ENCODE measurements at regions not wholly inside any gene's neighbourhood (a gene's known extent, or its start where the extent isn't known, plus 50 kb on each side); places are given as distances from the start of the nearest gene placed in this dataset.

DNA sequence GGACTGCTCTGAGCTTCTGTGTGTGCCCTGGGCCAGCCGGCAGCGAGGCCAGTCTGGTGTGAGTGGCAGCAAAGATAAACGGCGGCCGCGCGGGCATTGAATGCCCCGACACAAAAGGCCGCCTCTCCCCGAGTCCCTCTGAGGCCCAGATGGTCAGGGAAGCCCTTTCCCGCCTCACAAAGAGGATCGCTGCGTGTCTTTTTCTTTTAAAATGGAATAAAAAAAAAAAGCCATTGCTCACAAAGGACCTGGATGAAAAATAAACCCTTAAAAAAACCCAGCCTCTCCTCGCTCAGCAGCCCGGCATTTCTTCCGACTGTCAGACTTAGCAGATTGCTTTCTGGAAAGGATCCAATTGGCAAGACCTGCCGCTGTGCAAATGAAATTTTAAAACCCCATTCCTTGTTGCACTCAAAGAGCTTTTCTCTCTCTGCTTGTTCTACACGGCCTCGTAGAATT, 578.7 kb downstream of the BCOR start:
- DNase-seq, result no peak

DNA sequence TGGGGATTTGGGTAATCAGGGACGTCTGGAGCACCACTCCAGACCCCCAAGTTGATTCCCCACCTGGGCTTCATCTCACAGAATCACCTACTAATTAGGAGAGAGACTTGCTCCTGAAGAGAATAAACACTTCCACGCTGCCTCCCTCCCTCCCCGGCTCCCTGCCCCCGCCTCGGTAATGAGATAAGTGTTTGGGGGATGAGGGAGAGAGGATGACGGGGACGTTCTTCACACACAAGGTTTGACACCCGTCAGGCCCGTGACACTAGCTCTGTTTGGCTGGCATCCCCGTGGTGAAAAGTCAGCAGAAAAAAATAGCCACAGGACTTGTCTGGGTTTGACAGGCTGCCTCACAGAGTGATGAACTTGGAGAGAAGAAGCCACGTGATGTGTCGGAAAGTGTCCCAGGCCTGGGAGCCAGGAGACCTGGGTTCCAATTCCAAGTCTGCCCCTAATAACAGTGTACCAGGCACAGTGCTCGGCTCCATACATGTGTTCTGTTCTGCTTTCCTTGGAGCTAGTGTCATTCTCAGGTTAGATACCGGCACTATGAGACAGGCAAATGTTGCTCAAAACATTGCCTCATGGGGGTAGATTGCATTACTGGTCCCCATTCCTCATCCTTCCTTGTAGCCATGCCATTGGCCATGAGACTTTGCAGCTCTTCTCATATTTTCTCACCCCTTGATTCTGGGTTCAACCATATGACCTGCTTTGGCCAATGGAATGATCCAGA, 578.0 kb downstream of the BCOR start:
- no peak for DNase-seq

DNA sequence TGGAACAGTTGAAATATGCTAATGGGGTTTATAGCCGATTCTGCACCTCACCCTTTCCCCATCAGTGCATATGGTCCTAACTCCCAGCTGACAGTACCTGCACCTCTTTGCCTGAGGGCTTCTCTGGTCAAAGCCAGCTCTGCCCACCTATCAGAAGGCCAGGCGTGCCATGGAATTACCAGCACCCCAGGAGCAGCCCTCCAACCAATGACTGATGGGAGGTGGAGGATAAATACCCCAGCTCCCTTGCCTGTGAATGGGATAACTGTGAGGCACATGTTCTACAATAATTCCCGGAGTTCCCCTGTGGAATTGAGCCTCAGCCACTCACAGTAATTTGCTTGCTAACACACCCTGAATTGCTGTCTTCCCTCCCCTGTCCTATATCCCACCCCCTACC, 572.0 kb downstream of the BCOR start:
- DNase-seq, result no peak

DNA sequence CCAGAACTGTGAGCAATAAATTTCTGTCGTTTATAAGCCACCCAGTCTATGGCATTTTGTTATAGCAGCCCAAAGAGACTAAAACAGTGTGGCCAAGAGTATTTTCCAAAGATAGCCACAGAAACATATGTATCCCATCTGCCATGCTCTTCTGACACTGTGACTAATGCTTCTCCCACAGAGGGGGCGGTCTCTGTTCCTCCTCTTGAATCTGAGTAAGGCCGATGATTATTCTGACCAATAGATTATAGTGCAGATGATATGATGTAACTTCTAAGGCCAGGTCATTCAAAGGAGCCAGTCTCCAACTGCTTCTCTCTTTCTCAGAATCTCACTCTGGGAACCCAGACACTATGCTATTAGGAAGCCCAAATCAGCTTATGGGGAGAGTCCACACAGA, 570.7 kb downstream of the BCOR start:
- no peak for DNase-seq

DNA sequence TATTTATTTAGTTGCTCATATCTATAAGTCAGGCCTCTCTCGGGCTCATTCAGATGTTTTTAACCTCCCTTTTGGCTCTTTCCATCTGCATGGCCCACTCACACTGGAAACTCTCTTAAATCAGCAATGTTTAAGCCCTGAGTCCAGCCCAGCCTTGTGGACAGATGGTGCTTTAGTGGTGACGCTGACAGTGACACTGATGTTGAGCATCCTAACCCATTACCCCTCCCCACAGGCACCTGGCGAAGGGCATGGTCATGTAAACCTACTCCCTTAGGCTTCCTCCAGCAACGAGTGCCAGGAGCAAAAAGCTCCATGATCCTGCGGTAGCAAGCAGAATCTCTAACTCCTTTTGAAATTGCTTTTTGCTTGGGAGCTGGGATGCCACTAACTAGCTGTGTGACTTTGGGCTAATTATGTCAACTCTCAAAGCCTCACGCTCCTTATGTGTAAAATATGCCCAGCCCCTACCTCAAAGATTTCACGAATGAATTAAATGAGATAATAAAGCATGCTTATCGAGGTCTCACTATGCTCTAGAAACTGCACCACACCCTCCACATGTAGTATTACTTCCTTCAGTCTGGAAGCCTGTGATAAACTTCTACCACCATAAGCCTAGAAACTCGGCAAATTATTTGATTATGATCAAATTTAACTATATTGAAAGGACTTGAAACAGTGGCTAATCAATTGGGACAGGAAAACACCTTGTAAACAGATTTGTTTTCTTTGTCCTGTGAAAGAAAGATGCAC, 569.4 kb downstream of the BCOR start:
- DNase-seq, result no peak

DNA sequence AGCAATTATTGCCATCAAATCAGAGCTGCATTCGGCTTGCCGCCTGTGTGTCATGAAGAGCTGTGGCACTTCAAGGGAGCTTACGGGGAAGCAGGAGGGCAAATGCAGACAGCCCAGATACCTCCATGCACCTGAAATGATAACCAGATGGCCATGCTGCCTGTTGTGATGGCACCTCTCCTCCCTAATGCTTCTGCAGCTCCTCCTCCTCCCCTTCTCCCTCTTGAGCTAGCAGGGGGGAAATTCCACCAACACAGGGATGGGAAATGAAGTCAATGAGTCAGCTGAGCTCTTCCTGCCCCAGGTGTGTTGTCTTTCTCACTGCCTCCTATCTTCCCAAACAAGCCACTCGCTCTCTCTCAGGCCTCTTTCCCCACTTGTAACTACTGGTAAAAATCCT, 565.0 kb downstream of the BCOR start:
- DNase-seq, result no peak

DNA sequence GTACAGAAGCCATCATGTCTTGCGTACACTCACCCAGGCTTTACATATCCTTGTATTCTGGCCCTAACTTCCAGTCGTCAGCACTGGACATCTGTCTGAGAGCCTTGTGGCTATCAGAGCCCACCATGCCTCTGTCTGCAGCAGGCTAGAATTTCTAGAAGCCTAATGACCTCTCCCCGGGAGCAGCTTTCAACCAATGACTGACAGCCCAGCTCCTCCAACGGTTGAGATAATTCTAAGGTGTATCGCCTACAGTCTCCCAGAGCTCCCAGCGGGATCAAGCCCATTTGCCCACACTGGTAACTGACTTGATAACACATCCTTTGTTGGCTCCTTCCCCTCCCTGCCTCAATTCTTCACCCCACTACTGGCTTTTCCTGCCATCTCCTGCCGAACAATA, 562.8 kb downstream of the BCOR start:
- no peak for DNase-seq

DNA sequence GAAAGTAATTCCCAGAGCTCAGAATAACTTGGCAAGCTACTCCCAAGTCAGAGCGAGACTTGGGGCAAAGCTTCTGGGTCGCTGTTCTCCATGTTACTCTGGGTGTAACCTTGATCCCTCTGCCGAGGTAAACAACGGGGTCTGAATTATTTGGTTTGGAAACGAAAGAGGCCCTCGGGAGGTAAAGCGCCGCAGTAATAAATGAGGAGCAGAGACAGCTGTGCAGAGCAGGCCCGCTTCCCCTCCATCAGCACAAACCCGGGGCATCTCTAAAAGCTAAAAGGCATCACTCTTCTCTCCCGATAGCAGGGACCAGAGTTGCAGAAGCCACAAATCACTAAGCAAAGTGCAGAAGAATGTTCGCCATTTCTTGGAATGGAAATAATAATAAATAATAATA, 561.5 kb downstream of the BCOR start:
- DNase-seq, result no peak

DNA sequence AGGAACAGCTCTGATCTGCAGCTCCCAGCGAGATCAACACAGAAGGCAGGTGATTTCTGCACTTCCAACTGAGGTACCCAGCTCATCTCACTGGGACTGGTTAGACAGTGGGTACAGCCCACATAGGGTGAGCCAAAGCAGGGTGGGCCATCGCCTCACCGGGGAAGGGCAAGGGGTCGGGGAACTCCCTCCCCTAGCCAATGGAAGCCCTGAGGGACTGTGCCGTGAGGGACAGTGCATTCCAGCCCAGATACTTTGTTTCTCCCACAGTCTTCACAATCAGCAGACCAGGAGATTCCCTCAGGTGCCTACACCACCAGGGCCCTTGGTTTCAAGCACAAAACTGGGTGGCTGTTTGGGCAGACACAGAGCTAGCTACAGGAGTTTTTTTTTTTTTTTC, 555.9 kb downstream of the BCOR start:
- no peak for DNase-seq

DNA sequence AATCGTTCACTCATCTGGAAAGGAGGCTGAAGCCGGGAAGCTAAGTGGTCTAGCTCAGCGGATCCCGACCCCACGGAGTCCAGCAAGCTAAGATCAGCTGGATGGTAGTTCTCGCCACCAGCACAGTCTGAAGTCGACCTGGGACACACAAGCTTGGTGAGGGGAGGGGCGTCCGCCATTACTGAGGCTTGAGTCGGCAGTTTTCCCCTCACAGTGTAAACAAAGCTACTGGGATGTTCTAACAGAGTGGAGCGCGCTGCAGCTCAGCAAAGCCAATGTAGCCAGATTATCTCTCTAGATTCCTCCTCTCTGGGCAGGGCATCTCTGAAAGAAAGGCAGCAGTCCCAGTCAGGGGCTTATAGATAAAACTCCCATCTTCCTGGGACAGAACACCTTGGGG, 555.4 kb downstream of the BCOR start:
- DNase-seq, result no peak

DNA sequence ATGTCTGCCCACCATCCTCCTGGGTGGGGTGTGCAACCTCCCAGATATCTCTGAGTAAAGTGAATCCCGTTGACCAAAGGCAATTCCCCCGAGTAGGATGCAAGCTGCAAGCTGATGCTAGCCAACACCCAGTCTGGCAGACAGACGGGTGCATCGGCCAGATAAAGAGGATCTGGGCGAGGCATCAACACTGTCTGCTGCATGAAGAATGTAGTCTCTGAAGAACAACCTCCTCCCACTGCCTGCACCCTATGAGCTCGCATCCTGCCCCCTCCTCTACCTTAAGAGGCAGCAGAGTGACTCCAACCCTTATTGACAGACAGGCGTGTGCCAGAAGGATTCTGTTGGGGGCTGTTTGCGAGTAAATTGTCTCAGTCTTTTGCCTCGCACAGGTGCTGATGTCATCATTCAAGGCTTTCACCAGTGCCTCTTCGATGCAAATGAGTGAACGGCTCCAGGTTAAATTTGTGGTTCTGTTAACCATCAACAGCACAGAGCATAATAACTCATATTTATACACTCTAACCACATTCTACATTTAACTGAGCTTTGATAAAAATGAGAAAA, 546.9 kb downstream of the BCOR start:
- DNase-seq, result no peak

DNA sequence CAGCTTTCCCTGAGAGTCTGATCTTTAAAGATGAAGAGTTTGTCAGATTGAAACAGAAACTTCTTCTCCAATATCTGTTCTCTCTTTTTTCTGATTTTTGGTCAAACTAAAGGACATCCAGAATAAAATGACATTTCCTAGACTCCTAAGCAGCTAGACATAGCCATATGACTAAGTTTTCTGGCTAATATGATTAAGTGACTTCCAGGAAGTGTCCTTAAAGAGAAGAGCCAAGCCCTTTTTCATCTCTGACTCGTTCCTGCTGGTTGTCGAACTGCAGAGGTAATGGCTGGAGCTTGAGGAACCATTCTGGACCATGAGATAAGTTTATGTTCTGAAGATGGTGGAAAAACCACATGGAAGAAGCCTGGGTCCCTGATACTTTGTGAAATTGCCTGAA, 546.0 kb downstream of the BCOR start:
- DNase-seq, result no peak

DNA sequence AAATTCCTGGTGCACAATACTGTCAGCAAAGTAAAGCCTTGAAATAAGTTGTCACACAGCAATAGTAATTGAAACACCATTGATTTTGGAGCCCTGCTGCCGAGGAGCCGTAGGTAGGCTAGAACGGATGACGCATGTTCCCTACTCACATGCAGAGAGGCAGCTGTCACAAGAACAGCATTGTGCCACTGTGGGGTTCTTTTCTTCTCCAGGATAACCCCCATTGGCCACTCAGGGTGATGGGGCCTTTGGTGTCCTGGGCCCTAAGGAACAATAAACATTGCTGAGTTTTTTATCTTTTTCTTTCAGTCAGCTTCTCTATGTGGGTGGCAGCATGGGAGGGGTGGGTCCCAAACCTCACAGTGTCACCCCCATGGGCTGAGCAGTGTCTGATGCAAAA, 542.3 kb downstream of the BCOR start:
- no peak for DNase-seq

DNA sequence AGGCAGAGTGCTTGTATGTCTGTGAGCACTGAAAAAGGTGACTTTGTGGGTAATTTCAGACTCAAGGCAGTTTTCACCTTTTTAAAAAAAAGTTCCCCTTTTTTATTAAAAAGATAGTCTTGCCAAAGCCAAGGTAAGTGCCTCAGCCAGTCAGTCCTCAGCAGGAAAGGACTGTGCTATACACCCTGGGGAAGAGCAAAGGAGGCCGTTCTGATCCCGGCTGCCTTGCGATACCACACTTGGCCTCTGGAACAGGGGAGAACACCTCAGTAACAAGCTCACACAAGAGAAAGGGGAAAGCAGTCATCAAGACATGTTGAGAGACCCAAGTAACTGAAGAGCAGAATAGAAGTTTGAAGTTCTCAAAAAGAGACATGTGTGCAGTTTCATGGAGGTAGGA, 541.7 kb downstream of the BCOR start:
- no peak for DNase-seq

DNA sequence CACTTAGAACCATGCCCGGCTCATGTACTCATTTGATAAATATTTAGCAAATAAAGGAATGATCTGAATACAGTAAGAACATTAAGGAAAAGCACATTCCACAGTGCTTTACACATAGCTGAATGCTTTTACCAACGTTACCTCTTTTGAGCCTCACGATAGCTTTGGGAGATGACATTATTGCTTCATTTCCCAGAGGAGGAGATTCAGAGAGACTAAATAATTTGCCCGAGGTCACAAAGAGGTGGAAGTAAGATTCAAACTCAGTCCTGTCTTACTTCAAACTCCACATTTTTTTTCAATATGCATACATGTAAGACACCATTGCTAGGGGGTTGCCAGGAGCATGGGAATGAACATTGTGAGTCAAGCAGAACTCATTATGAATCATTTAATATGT, 538.5 kb downstream of the BCOR start:
- no peak for DNase-seq

DNA sequence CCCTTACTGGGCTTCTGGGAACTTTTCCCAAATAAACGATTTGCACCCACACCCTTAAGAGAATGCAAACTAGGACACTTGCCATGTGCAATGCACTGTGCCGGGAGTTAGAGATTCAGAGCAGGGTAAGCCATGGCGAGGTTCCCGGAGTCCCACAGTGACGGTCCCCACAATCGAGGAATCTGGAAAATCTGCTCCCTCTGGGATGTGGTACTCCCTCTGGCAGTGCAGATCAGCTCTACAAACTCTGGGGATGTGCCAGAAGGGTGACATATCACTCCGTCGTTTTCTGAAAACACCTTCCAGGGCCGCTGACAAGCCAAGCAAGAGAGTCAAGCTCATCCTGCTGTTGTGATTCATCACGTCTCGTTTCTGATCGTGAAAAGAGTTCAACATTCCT, 537.5 kb downstream of the BCOR start:
- DNase-seq, result no peak

DNA sequence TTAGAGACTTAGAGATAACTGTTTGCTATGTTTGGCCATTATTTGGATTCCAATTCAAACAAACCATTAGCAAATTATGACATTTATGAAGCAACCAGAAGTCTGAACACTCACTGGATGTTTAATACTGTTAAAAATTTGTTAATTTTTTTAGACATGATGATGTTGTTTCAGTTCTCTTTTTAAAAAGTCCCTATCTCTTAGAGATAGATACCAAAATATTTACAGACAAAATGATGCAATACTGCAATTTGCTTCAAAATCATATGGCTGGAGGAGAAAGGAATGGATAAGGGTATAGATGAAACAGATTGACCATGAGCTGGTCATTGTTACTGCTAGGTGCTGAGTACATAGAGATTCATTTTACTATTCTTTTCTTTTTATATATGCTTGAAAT, 534.6 kb downstream of the BCOR start:
- no peak for DNase-seq

DNA sequence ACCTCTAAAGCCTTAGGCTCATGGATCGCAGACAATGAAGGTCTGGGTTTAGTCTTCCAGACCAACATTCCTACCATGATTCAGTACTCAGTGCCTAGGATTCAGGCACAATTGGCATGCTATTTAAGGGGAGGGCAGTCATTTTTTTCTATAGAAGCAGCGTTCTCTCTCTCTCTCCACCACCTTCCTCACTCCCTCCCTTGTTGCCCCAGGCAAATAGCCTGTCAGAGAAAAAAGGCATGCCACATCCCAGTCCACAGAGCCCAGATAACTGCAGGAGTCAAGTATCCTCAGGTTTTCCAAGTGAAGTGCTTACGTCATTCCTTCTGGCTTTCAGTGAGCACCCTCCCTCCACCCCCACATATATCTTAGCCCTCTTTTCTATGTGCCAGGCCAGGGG, 533.0 kb downstream of the BCOR start:
- DNase-seq, result no peak

DNA sequence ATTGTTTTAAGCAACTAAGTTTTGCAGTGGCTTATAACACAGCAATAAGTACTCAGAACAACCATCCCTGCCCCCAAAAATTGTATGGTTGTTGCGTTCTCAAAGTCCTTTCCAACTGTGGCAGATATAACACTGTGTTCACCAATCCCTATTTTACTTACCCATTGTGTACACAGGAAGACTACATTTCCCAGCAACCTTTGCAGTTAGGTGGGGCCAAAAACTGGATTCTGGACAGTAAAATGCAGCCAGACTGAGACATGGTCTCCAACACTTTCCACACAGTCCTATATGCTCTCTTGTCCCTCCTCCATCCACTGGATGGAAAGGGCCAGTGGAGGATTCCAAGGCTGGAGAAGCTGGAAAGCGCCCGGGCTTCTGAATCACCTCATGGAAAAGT, 523.6 kb downstream of the BCOR start:
- no peak for DNase-seq

DNA sequence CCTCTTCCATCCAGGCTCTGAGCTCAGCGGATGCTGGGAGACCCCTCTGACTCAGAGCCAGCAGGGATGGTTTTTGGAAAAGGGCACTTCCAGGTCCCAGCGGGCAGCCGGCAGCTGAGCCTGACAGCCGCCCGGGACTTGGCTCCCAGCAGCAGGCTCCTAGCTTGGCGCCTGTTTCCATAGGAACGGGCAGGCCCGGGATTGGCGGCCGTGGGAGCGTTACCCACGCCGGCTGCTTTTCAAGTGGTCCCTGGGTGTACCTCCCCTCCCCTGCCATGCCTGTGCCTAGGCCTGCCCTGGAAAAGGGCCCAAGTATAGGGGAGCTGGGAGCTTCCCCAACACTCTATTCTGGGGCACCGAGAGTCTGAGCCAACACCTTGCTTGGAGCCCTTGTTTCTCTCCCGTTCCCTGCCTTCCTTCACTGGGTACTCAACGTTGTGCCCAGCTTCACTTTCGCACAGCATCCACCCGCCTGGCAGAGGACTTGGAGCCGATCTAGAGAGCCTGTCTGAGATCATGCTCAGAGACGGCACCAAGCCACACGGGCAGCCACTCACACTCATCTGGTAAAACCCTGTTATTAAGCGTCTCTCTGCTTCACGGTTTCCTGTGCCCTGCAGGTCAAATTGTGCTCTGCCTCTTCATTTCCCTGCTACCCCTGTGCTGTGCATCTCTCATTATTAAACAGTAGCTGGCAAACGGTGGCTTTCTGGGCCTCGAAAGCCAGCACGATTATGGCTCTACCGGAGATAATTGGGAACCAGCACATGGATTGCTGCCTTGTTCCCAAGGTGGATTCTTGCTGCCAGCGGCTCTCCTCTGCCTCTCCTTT, 521.5 kb downstream of the BCOR start:
- no peak for DNase-seq

DNA sequence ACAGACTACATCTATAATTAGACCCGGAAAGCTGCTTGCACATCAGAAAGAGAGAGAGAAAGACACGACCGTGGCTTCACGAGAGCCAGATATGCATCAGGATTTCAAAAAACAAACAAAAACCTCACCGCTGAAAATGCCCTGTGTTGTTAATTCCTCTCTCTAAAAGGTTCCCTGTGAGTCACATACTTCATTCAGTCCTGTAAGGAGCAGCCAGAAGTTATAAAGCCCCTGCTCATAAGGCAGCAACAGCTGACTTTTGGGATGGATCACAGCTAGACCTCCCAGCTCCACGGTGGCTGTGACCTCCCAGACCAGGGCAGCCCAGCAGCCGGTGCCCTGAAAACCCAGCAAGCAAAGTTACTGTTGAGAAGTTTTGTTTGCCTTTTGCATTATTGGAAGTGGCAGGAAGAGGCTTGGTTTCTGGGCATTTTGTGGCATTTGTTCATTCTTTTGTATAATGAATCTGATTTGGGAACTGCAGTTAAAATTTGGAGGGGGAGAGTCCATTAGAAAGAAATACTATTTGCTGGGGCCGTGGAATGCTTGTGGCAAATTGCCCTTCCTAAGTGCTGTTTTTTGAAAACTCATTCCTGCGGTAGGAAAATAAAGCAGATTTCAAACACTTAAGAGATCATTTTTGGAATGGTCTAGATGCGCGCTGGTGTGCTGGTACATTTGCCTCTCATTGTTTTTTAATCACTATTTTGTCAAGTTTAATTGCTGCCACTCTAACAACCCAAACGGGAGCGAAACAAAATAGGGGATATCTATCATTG, 520.4 kb downstream of the BCOR start:
- DNase-seq, result no peak

Measured in effector CD8-positive, alpha-beta T cell (primary cell).